Neural progenitor cell (in vitro differentiated cells): ENCODE measurements at regions not wholly inside any gene's neighbourhood (a gene's known extent, or its start where the extent isn't known, plus 50 kb on each side); places are given as distances from the start of the nearest gene placed in this dataset.

Experiments used
- CTCF ChIP-seq: fragments of 200-600 bp; sonication (generic); IDR thresholded peaks from 2 replicates; pipeline ENCODE4 v1.5.1; 2017; ENCODE audit warnings: antibody characterized with exemption, mild to moderate bottlenecking
- EZH2 ChIP-seq: fragments of 200-600 bp; sonication (generic); IDR thresholded peaks from 2 replicates; pipeline ENCODE4 v1.6.1; 2017; ENCODE audit warnings: antibody characterized with exemption, mild to moderate bottlenecking, moderate library complexity
- EZH2phosphoT487 ChIP-seq: fragments of 200-600 bp; sonication (generic); IDR thresholded peaks from 2 replicates; pipeline ENCODE4 v1.6.1; 2017; ENCODE audit warnings: antibody characterized with exemption

- TF ChIP-seq EZH2 (no peak), CTCF (no peak), EZH2phosphoT487 (no peak)
Measured at GRCh38 chr2:136495636-136496035, 269.7 kb upstream of the THSD7B start.
